ENCODE measurements at regions not wholly inside any gene's neighbourhood (a gene's known extent, or its start where the extent isn't known, plus 50 kb on each side); places are given as distances from the start of the nearest gene placed in this dataset.
"Not testable (repeated sequence)": the region's sequence is repeated elsewhere in the genome, so short reads cannot be mapped to it uniquely, and the experiment has no call there.

- TF ChIP-seq CTCF (IDR thresholded peaks at IDR 0.05; ENCODE audit: low read depth, low read length); EZH2phosphoT487 (IDR thresholded peaks at IDR 0.05; ENCODE audit: low read depth): not testable (repeated sequence)
Measured at GRCh38 chrX:13155550-13155949, 111.1 kb upstream of the FAM9C start.
